Fibroblast of villous mesenchyme (primary cell): ENCODE measurements at regions not wholly inside any gene's neighbourhood (a gene's known extent, or its start where the extent isn't known, plus 50 kb on each side); places are given as distances from the start of the nearest gene placed in this dataset.
"Not testable (repeated sequence)": the region's sequence is repeated elsewhere in the genome, so short reads cannot be mapped to it uniquely, and the experiment has no call there.

Experiments
- DNase-seq: peaks from one replicate; pipeline ENCODE4 v3.0.0-alpha.2; 2010; ENCODE audit warnings: low read depth
- H3K4me3 ChIP-seq: 2 replicates; pipeline ENCODE4 v1.5.1; 2011; ENCODE audit warnings: low read depth, mild to moderate bottlenecking, low read length
- TF ChIP-seq, protein P1 (sequence below): IDR thresholded peaks from 2 replicates; pipeline ENCODE4 v1.5.1; 2012; ENCODE audit warnings: low read depth, mild to moderate bottlenecking, low read length; ENCODE audit not compliant: insufficient read depth

- no peak overlapping the region for H3K4me3 ChIP-seq
- DNase-seq, result no peak
- TF ChIP-seq, protein P1, sequence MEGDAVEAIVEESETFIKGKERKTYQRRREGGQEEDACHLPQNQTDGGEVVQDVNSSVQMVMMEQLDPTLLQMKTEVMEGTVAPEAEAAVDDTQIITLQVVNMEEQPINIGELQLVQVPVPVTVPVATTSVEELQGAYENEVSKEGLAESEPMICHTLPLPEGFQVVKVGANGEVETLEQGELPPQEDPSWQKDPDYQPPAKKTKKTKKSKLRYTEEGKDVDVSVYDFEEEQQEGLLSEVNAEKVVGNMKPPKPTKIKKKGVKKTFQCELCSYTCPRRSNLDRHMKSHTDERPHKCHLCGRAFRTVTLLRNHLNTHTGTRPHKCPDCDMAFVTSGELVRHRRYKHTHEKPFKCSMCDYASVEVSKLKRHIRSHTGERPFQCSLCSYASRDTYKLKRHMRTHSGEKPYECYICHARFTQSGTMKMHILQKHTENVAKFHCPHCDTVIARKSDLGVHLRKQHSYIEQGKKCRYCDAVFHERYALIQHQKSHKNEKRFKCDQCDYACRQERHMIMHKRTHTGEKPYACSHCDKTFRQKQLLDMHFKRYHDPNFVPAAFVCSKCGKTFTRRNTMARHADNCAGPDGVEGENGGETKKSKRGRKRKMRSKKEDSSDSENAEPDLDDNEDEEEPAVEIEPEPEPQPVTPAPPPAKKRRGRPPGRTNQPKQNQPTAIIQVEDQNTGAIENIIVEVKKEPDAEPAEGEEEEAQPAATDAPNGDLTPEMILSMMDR, result no peak
Observed at GRCh38 chr1:229922249-229922648, 144.8 kb upstream of the GALNT2 start.

- H3K4me3 ChIP-seq, result no peak overlapping the region
- no peak for DNase-seq
- TF ChIP-seq, protein P1, result no peak
Observed at GRCh38 chr1:229924639-229925038, 142.4 kb upstream of the GALNT2 start.

DNA sequence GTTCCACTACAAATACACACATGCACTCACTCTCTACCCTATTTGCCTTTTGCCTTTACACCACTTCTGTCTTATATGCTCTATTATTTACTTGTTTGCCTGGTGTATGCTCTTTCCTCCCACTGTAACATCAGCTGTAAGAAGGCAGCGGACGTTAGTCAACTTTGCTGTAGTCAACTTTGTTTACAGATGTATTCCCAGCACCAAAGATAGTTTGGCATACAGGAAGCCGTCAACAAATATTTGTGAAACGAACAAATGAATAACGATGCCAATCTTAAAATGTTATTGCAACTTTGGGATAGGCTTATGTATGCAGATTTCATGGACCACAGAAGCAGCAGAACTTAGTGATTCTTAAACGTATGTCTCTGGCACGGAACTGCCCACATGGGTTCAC, 138.3 kb upstream of the GALNT2 start:
- TF ChIP-seq, protein P1, result no peak
- H3K4me3 ChIP-seq, result no peak overlapping the region
- DNase-seq, result no peak

DNA sequence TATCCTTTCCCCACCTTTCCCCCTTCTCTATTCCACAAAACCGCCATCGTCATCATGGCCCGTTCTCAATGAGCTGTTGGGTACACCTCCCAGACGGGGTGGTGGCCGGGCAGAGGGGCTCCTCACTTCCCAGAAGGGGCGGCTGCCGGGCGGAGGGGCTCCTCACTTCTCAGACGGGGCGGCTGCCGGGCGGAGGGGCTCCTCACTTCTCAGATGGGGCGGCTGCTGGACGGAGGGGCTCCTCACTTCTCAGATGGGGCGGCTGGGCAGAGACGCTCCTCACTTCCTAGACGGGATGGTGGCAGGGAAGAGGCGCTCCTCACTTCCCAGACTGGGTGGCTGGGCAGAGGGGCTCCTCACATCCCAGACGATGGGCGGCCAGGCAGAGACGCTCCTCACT, 135.3 kb upstream of the GALNT2 start:
- not testable (repeated sequence) for DNase-seq, H3K4me3 ChIP-seq

GRCh38 chr1:229935157-229935556, 131.9 kb upstream of the GALNT2 start:
- H3K4me3 ChIP-seq, result not testable (repeated sequence)
- DNase-seq, result peak; percentile 5

GRCh38 chr1:229938551-229938950, 128.5 kb upstream of the GALNT2 start:
- TF ChIP-seq, protein P1, result no peak
- DNase-seq, result no peak
- H3K4me3 ChIP-seq, result no peak overlapping the region

GRCh38 chr1:229940684-229941083, 126.4 kb upstream of the GALNT2 start:
- no peak overlapping the region for H3K4me3 ChIP-seq
- TF ChIP-seq, protein P1, result no peak

DNA sequence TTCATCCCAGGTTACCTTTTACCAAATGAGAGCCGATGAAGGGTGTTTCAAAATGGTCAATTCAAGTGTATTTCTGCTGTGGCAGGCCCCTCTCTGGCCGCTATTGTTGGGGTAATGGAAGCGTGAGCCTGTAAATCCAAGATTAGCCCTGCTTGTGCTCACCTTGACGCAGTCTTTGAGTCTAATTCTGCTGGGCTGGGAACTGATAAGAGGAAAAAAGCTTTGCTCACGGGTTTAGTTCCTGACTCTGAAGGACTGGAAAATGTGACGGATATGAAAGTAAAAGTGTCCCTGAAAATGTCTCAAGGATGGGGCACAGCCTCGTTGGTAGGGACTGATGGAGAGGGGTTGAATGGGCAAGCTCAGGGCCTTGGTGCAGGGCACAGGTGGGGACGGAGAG, 125.9 kb upstream of the GALNT2 start:
- no peak for DNase-seq
- TF ChIP-seq, protein P1, result no peak
- H3K4me3 ChIP-seq, result no peak overlapping the region

More at GRCh38 chr1:229940684-229941083, 126.4 kb upstream of the GALNT2 start:
- no peak for DNase-seq
